Ovary (tissue), 3 donors: ENCODE measurements at regions not wholly inside any gene's neighbourhood (a gene's known extent, or its start where the extent isn't known, plus 50 kb on each side); places are given as distances from the start of the nearest gene placed in this dataset.

Source experiments
- POLR2A ChIP-seq: fragments of 450-650 bp; IDR thresholded peaks from one replicate; pipeline ENCODE4 v1.6.1; 2017; ENCODE audit warnings: antibody characterized with exemption, mild to moderate bottlenecking, moderate library complexity
- TF ChIP-seq, protein P1 (sequence below), 3 donors: fragments of 450-650 bp in 2 of 3; fragments of 200-600 bp in 1 of 3; IDR thresholded peaks; one replicate each; pipeline versions ENCODE4 v1.5.1 to v1.8.0; 2016 to 2022; ENCODE audit warnings: antibody characterized with exemption in 3 of 3, mild to moderate bottlenecking in 1 of 3
- donor health status: DM: no; HTN: no; CAD: no.

DNA sequence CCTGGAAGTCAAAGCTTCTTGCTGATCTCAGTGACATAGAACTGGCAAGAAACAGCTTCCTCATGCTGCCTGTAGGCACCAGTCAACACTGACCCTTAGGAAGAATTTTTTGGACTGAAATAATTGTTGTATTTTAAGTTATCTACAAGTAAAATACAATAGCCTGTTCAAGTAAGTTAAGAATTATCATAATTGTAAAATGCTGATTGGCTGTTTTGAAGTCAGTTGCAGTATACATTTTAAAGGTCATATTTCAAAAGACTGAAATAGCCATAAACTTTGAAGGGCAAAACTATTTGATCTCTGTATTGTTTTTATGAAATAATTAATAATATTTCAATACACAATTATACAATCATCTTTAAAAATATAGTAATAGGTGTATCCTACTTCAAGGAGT, 794.9 kb downstream of the MAT2B start:
- TF ChIP-seq POLR2A = no peak
- TF ChIP-seq, protein P1, sequence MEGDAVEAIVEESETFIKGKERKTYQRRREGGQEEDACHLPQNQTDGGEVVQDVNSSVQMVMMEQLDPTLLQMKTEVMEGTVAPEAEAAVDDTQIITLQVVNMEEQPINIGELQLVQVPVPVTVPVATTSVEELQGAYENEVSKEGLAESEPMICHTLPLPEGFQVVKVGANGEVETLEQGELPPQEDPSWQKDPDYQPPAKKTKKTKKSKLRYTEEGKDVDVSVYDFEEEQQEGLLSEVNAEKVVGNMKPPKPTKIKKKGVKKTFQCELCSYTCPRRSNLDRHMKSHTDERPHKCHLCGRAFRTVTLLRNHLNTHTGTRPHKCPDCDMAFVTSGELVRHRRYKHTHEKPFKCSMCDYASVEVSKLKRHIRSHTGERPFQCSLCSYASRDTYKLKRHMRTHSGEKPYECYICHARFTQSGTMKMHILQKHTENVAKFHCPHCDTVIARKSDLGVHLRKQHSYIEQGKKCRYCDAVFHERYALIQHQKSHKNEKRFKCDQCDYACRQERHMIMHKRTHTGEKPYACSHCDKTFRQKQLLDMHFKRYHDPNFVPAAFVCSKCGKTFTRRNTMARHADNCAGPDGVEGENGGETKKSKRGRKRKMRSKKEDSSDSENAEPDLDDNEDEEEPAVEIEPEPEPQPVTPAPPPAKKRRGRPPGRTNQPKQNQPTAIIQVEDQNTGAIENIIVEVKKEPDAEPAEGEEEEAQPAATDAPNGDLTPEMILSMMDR (IDR thresholded peaks at IDR 0.05) = no peak
